Loucy (cell line): ENCODE measurements at regions not wholly inside any gene's neighbourhood (a gene's known extent, or its start where the extent isn't known, plus 50 kb on each side); places are given as distances from the start of the nearest gene placed in this dataset.

Experiments used
- H2AFZ ChIP-seq: fragments of 200-600 bp; sonication (generic); 2 replicates; pipeline ENCODE4 v1.6.0; 2016; ENCODE audit warnings: antibody characterized with exemption, mild to moderate bottlenecking, low read length, moderate library complexity
- H3F3A ChIP-seq: fragments of 200-600 bp; 2 replicates; pipeline ENCODE4 v1.6.0; 2016; ENCODE audit warnings: antibody characterized with exemption, low read depth, mild to moderate bottlenecking
- H3K27me3 ChIP-seq: fragments of 200-600 bp; sonication (generic); 2 replicates; pipeline ENCODE4 v1.6.1; 2014; ENCODE audit warnings: low read length, mild to moderate bottlenecking; ENCODE audit not compliant: insufficient read depth, poor library complexity, severe bottlenecking
- H3K36me3 ChIP-seq: fragments of 200-600 bp; sonication (generic); 2 replicates; pipeline ENCODE4 v1.6.1; 2016; ENCODE audit warnings: low read length; ENCODE audit not compliant: insufficient read depth
- H3K4me1 ChIP-seq: fragments of 200-600 bp; sonication (generic); 2 replicates; pipeline ENCODE4 v1.5.1; 2014; ENCODE audit warnings: low read length, mild to moderate bottlenecking; ENCODE audit not compliant: insufficient read depth, poor library complexity, severe bottlenecking
- H3K4me2 ChIP-seq: fragments of 200-600 bp; sonication (generic); 2 replicates; pipeline ENCODE4 v1.6.0; 2014; ENCODE audit warnings: antibody characterized with exemption, low read length, low read depth, mild to moderate bottlenecking; ENCODE audit not compliant: poor library complexity, severe bottlenecking
- H3K4me3 ChIP-seq: fragments of 200-600 bp; sonication (generic); 2 replicates; pipeline ENCODE4 v1.5.1; 2014; ENCODE audit warnings: low read length, mild to moderate bottlenecking, mixed read lengths; ENCODE audit not compliant: poor library complexity, severe bottlenecking
- H3K79me2 ChIP-seq: fragments of 200-600 bp; sonication (generic); 2 replicates; pipeline ENCODE4 v1.6.1; 2014; ENCODE audit warnings: low read length; ENCODE audit not compliant: insufficient read depth
- H3K9ac ChIP-seq: fragments of 200-600 bp; sonication (generic); 2 replicates; pipeline ENCODE4 v1.6.0; 2014; ENCODE audit warnings: mild to moderate bottlenecking, low read depth, low read length, moderate library complexity; ENCODE audit not compliant: poor library complexity, severe bottlenecking
- H3K9me2 ChIP-seq: fragments of 200-600 bp; sonication (generic); replicated peaks from 2 replicates; pipeline ENCODE4 v1.6.1; 2016; ENCODE audit warnings: low read depth, low read length, mixed read lengths
- H3K9me3 ChIP-seq: fragments of 200-600 bp; sonication (generic); 2 replicates; pipeline ENCODE4 v1.6.1; 2014; ENCODE audit warnings: mild to moderate bottlenecking, antibody characterized with exemption, low read length, low read depth; ENCODE audit not compliant: insufficient read depth
- H4K20me1 ChIP-seq: fragments of 200-600 bp; sonication (generic); 2 replicates; pipeline ENCODE4 v1.6.0; 2014; ENCODE audit warnings: antibody characterized with exemption, low read length, mild to moderate bottlenecking; ENCODE audit not compliant: insufficient read depth, poor library complexity, severe bottlenecking
- CTCF ChIP-seq: fragments of 200-600 bp; sonication (generic); conservative IDR thresholded peaks from 2 replicates; pipeline ENCODE4 v1.5.1; 2014; ENCODE audit warnings: mild to moderate bottlenecking, antibody characterized with exemption, low read length
- EZH2phosphoT487 ChIP-seq: fragments of 200-600 bp; IDR thresholded peaks from 2 replicates; pipeline ENCODE4 v1.6.1; 2018; ENCODE audit warnings: antibody characterized with exemption, mild to moderate bottlenecking, moderate library complexity, borderline replicate concordance

- no peaks in the 10 kb centered on the region for H3F3A ChIP-seq
- no peaks in the 10 kb centered on the region for H3K9me2 ChIP-seq
- H3K79me2 ChIP-seq = no peaks in the 10 kb centered on the region
- no peak overlapping the region for H3K4me3 ChIP-seq
- TF ChIP-seq CTCF (no peak), EZH2phosphoT487 (no peak)
- no peaks in the 10 kb centered on the region for H3K4me1 ChIP-seq
- H3K27me3 ChIP-seq = no peaks in the 10 kb centered on the region
- no peak overlapping the region for H3K4me2 ChIP-seq
- no peaks in the 10 kb centered on the region for H3K9me3 ChIP-seq
- no peaks in the 10 kb centered on the region for H3K36me3 ChIP-seq
- no peak overlapping the region for H3K9ac ChIP-seq
- no peaks in the 10 kb centered on the region for H4K20me1 ChIP-seq
- H2AFZ ChIP-seq = no peak overlapping the region
Measured at GRCh38 chr10:118823256-118823907, 68.6 kb upstream of the CACUL1 start.

GRCh38 chr10:118827053-118827452 lies 72.3 kb upstream of the CACUL1 start:
- Histone ChIP-seq H3F3A (no peaks in the 10 kb centered on the region), H3K79me2 (no peaks in the 10 kb centered on the region), H3K4me3 (no peak overlapping the region), H3K9me3 (no peaks in the 10 kb centered on the region), H3K36me3 (no peaks in the 10 kb centered on the region), H3K9ac (no peak overlapping the region), H4K20me1 (no peaks in the 10 kb centered on the region), H3K4me2 (no peak overlapping the region), H3K27me3 (no peaks in the 10 kb centered on the region), H3K4me1 (no peaks in the 10 kb centered on the region), H3K9me2 (no peaks in the 10 kb centered on the region), H2AFZ (no peak overlapping the region)
- TF ChIP-seq CTCF (no peak), EZH2phosphoT487 (no peak)

- no peaks in the 10 kb centered on the region for H3K27me3 ChIP-seq
- no peak overlapping the region for H3K9ac ChIP-seq
- no peaks in the 10 kb centered on the region for H3K36me3 ChIP-seq
- no peak overlapping the region for H3K4me3 ChIP-seq
- no peaks in the 10 kb centered on the region for H4K20me1 ChIP-seq
- no peaks in the 10 kb centered on the region for H3K4me1 ChIP-seq
- H3F3A ChIP-seq = no peaks in the 10 kb centered on the region
- H3K79me2 ChIP-seq = no peaks in the 10 kb centered on the region
- no peaks in the 10 kb centered on the region for H3K9me2 ChIP-seq
- H3K4me2 ChIP-seq = no peak overlapping the region
- TF ChIP-seq EZH2phosphoT487 (no peak), CTCF (peak; percentile 31; the same call in 1 of the 2 replicates)
- H2AFZ ChIP-seq = no peak overlapping the region
- no peaks in the 10 kb centered on the region for H3K9me3 ChIP-seq
Measured at GRCh38 chr10:118827466-118828155, 72.8 kb upstream of the CACUL1 start.
